Lower leg skin (tissue), 3 donors: ENCODE measurements at regions not wholly inside any gene's neighbourhood (a gene's known extent, or its start where the extent isn't known, plus 50 kb on each side); places are given as distances from the start of the nearest gene placed in this dataset.
"Not testable (repeated sequence)": the region's sequence is repeated elsewhere in the genome, so short reads cannot be mapped to it uniquely, and the experiment has no call there.

ENCODE experiments used
- CTCF ChIP-seq, 3 donors: fragments of 450-650 bp; IDR thresholded peaks; one replicate each; pipeline ENCODE4 v1.5.1; 2016; ENCODE audit warnings: antibody characterized with exemption in 3 of 3, mild to moderate bottlenecking in 3 of 3, moderate library complexity in 2 of 3
- POLR2A ChIP-seq, 2 donors: fragments of 450-650 bp; IDR thresholded peaks; one replicate each; pipeline ENCODE4 v1.6.1; 2016 to 2017; ENCODE audit warnings: antibody characterized with exemption in 2 of 2, mild to moderate bottlenecking in 1 of 2, moderate library complexity in 1 of 2

DNA sequence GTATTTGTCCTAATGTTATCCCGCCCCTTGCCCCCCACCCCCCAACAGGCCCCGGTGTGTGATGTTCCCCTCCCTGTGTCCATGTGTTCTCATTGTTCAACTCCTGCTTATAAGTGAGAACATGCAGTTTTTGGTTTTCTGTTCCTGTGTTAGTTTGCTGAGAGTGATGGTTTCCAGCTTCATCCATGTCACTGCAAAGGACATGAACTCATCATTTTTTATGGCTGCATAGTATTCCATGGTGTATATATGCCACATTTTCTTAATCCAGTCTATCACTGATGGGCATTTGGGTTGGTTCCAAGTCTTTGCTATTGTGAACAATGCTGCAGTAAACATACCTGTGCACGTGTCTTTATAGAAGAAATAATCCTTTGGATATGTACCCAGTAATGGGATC lies 51.9 kb upstream of the CD2AP start:
- not testable (repeated sequence) for TF ChIP-seq POLR2A, CTCF (IDR thresholded peaks at IDR 0.05)
